GM12892 (cell line): ENCODE measurements at regions not wholly inside any gene's neighbourhood (a gene's known extent, or its start where the extent isn't known, plus 50 kb on each side); places are given as distances from the start of the nearest gene placed in this dataset.

ENCODE experiments used
- POLR2A ChIP-seq: IDR thresholded peaks from 2 replicates; pipeline ENCODE4 v1.6.1; 2011; ENCODE audit warnings: low read depth, low read length, control low read depth
- POLR2AphosphoS5 ChIP-seq: IDR thresholded peaks from 2 replicates; pipeline ENCODE4 v1.6.1; 2011; ENCODE audit warnings: low read depth, low read length, control low read depth
- TAF1 ChIP-seq: IDR thresholded peaks from 2 replicates; pipeline ENCODE4 v1.6.1; 2011; ENCODE audit warnings: low read depth, mild to moderate bottlenecking, control low read depth, low read length, borderline replicate concordance

DNA sequence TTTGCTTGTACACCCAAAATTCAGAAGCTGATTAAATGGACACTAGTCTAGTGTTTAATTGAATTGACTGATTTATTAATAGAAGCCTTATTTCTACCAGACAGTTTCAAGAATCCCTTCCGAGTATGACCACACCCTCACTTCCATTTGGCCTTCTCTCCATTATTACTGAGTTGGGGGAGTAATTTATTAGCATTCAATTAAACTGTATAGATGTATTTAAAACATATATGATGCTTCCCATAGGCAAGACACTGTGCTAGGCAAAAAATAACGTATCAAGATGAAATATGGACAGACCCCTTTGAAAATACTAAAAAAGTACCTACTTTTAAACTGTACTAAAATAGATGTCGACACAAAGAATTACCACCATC, 112.9 kb upstream of the PHACTR1 start:
- TF ChIP-seq POLR2A (no peak), TAF1 (no peak), POLR2AphosphoS5 (no peak)
